GM06990 (cell line): ENCODE measurements at regions not wholly inside any gene's neighbourhood (a gene's known extent, or its start where the extent isn't known, plus 50 kb on each side); places are given as distances from the start of the nearest gene placed in this dataset.
A peak's percentile ranks its signal among the peaks of the same experiment; 100 is the strongest.

Source experiments
- DNase-seq: peaks from one replicate; pipeline ENCODE4 v3.0.0-alpha.2; 2011; ENCODE audit not compliant: insufficient read length; ENCODE audit errors: extremely low read depth
- H3K27me3 ChIP-seq: replicated peaks from 2 replicates; pipeline ENCODE4 v1.6.0; 2011; ENCODE audit warnings: low read length; ENCODE audit not compliant: control insufficient read depth, insufficient read depth
- H3K36me3 ChIP-seq: 2 replicates; pipeline ENCODE4 v1.5.1; 2011; ENCODE audit warnings: low read length; ENCODE audit not compliant: control insufficient read depth, insufficient read depth
- H3K4me3 ChIP-seq: replicated peaks from 2 replicates; pipeline ENCODE4 v1.5.1; 2011; ENCODE audit warnings: low read depth, mild to moderate bottlenecking, control low read depth, low read length
- TF ChIP-seq, protein P1 (sequence below): IDR thresholded peaks from 2 replicates; pipeline ENCODE4 v1.5.1; 2011; ENCODE audit warnings: low read length, control low read depth, mild to moderate bottlenecking, inconsistent platforms; ENCODE audit not compliant: insufficient read depth, poor library complexity, severe bottlenecking

DNA sequence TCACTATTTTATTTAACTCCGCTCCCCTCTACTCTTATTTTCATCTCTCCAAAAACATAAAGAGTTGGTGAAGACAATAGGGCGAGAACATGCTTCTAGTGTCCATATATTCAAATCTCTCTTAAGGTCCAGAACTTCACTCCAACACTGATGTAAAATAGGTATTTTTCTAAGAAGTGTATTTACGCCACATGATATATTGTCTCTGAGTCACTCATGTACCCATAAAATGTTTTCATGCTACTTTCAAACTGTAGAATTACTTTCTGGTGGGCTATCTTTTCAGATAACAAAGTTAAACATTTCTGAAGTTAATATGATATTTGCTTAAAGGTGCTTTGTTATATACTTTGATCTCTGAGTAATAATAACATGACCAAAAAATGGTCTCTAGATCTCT is 124.1 kb upstream of the IFNGR1 start:
- Histone ChIP-seq H3K4me3 (no peak overlapping the region; the same call in 1 of the 2 replicates), H3K27me3 (no peaks in the 10 kb centered on the region), H3K36me3 (no peaks in the 10 kb centered on the region)
- TF ChIP-seq, protein P1, sequence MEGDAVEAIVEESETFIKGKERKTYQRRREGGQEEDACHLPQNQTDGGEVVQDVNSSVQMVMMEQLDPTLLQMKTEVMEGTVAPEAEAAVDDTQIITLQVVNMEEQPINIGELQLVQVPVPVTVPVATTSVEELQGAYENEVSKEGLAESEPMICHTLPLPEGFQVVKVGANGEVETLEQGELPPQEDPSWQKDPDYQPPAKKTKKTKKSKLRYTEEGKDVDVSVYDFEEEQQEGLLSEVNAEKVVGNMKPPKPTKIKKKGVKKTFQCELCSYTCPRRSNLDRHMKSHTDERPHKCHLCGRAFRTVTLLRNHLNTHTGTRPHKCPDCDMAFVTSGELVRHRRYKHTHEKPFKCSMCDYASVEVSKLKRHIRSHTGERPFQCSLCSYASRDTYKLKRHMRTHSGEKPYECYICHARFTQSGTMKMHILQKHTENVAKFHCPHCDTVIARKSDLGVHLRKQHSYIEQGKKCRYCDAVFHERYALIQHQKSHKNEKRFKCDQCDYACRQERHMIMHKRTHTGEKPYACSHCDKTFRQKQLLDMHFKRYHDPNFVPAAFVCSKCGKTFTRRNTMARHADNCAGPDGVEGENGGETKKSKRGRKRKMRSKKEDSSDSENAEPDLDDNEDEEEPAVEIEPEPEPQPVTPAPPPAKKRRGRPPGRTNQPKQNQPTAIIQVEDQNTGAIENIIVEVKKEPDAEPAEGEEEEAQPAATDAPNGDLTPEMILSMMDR, result no peak
- no peak for DNase-seq

DNA sequence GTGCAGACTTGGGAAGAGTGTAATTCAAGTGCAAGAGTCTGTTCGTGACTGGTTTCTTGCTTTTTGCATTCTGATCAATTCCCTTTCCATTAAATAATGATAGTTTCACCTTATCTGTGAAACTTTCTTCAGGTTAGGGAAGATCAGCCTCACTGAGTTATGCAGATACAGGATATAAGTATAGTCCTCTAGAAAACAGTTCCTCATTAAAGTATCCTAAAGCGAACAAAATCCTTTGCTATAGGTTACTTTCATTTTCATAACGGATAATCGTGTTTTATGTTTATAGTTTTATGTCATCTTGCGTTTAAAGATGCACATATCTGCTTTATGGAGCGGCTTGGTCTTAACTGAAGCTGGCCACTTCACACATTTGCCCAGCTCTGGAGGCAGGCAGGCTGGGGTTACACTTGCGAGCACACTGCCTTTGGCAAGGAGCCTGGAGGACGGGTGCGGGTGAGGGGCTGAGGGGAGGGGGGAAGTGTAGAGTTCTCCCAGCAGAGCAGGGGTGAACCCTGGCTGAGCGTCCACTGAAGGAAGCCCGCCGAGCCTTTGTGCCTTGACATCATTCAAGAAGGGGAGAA is 123.5 kb upstream of the IFNGR1 start:
- DNase-seq, result no peak
- no peaks in the 10 kb centered on the region for H3K36me3 ChIP-seq
- no peaks in the 10 kb centered on the region for H3K27me3 ChIP-seq
- H3K4me3 ChIP-seq, result peak overlapping the region; percentile 52
- TF ChIP-seq, protein P1, result no peak

DNA sequence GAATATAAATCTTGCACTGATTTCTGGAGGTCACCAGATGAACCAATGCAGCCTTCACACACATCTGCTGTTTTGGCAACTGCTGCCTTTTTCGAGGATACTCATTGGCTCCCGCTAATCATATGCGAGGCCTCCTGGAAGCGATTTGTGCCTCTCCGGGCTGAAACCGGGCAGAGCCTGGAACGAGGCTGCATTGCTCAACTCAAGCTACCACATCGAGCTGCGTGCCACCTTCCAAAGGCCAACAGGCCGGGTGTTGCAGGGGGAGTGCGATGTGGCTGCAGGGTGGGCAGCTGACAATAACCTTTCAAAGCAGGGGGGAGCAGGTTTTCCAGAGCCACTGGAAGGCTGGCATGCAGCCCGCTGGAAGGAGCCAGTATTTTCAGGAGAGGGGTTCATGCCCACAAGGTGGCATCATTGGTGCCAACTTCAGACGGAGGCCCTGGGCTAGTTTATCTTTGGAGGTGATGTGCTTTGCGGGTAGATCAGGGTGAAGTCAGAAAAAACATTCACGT is 122.6 kb upstream of the IFNGR1 start:
- H3K4me3 ChIP-seq, result no peak overlapping the region
- DNase-seq, result no peak
- H3K36me3 ChIP-seq, result no peaks in the 10 kb centered on the region
- TF ChIP-seq, protein P1, result peak; percentile 51
- H3K27me3 ChIP-seq, result no peaks in the 10 kb centered on the region

DNA sequence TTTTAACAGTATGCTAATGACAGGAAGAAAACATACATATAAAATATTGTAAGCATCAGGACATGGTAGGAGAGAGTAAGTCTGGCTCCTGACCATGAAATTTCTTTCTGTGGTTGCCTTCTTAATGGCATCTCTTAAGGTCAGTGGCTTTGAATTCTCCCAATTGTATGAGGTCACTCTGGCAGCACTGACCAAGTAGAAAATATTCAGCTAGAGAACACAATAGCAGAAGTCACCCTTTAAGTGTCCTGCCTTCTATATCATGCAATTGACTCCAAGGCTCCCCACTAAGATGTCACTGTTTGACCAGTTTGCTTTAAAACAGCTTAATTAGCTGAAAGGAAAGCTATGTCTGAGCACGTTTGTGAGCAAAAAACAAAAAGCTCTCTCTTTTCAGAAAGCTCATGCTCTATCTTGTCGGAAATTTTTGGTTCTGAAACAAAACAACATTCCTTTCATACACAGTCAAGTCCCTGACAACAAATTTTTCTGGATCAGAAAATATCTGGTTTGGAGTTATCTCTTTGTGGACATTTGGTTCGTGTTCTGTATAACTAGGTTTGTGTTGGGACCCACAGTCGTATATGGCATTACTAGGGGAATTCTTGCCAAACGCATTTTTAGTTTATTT is 120.9 kb upstream of the IFNGR1 start:
- no peak overlapping the region for H3K4me3 ChIP-seq
- H3K27me3 ChIP-seq, result no peaks in the 10 kb centered on the region
- H3K36me3 ChIP-seq, result no peaks in the 10 kb centered on the region
- TF ChIP-seq, protein P1, result no peak
- DNase-seq, result no peak

DNA sequence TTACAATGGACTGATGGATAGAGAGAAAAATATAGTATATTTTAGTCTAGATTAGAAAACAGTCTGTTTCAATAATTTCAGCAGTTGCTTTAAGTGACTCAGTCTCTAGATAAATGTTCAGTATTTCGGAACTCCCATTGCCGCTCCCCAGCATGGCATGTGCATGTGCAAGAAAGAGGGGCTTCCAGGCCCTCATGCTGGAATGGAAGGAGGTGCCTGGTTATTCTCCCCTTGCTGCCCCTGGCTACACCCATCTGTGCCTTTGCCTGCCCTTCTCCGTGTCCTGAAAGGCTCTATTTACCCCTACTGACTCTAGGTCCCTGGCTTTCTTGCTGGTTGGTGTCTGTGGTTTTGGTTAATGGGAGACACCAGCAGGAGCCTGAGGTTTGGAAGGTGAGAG is 115.7 kb upstream of the IFNGR1 start:
- TF ChIP-seq, protein P1, result no peak
- Histone ChIP-seq H3K27me3 (no peaks in the 10 kb centered on the region), H3K4me3 (no peak overlapping the region), H3K36me3 (no peaks in the 10 kb centered on the region)
- DNase-seq, result no peak
